ENCODE measurements at regions not wholly inside any gene's neighbourhood (a gene's known extent, or its start where the extent isn't known, plus 50 kb on each side); places are given as distances from the start of the nearest gene placed in this dataset.

DNA sequence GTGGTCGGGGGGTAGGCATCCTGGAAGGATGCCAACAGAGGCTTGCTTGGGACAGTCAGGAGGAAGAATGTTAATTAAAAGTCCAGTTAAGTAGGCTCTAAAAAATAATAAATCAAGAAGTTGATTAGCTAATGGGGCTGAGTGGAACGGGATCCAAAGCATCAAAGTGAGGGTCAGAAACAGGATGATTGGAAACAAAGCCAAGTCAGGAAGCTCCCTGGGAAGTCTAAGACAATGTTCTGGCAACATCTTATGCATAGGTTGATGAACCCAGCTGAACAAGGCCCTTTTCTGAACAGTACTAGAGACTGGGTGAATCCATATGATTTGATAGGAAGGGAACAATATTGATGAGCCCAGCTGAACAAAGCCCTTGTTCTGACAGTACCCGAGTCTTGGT lies 50.2 kb upstream of the STARD4 start:
- Mint-ChIP-seq H3K4me1 (ENCODE audit: low read depth) (peaks cover 10% of the 10 kb centered on the region), H3K27me3 (ENCODE audit: low read depth) (no peaks in the 10 kb centered on the region), H3K4me3 (ENCODE audit: unreplicated experiment) (no peak overlapping the region), H3K9me3 (ENCODE audit: low read depth) (peaks cover 17% of the 10 kb centered on the region), H3K36me3 (ENCODE audit: low read depth) (peaks cover 14% of the 10 kb centered on the region), H3K27ac (ENCODE audit: unreplicated experiment) (no peak overlapping the region)
- TF ChIP-seq, protein P1, sequence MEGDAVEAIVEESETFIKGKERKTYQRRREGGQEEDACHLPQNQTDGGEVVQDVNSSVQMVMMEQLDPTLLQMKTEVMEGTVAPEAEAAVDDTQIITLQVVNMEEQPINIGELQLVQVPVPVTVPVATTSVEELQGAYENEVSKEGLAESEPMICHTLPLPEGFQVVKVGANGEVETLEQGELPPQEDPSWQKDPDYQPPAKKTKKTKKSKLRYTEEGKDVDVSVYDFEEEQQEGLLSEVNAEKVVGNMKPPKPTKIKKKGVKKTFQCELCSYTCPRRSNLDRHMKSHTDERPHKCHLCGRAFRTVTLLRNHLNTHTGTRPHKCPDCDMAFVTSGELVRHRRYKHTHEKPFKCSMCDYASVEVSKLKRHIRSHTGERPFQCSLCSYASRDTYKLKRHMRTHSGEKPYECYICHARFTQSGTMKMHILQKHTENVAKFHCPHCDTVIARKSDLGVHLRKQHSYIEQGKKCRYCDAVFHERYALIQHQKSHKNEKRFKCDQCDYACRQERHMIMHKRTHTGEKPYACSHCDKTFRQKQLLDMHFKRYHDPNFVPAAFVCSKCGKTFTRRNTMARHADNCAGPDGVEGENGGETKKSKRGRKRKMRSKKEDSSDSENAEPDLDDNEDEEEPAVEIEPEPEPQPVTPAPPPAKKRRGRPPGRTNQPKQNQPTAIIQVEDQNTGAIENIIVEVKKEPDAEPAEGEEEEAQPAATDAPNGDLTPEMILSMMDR (IDR thresholded peaks at IDR 0.05): no peak
- no peak for DNase-seq (ENCODE audit: low spot score)

Data from chondrocyte (in vitro differentiated cells).